ENCODE measurements at regions not wholly inside any gene's neighbourhood (a gene's known extent, or its start where the extent isn't known, plus 50 kb on each side); places are given as distances from the start of the nearest gene placed in this dataset.

DNA sequence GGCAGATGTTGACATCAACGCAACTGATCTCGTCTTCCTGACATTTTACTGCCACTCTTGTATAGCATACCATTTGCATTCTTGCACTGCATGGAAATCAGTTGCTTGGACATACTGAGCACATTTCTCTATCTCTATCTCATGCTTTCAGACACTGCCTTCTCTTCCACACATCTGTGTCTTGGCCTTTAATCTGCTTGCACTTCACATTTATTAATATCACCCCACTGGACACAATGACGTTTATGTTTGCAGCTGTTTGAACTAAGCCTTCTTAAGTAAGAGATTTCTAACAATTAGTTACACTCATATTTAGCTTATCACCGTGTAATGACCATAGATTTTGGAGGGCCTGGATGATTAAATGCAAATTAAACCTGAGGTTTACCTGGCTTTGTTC, 229.8 kb upstream of the CDH19 start:
- no peak for DNase-seq

DNA sequence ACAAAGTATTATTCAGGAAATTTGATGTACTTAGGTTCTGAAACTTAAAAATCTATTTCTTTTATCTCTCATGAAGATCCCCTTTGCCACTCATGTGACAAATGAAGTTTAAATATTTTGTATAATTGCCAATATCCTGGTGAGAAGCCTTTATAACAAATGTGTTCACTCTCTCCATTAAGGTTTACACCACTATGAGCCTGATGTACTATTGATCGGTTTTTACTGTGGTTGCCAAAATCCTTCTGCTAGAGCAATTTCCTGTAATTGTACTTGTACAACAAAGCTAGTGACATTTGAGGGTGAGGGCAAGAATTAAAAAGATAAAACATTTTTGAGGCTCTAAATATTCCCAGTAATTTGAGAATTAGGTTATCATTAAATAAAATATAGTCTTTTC, 222.3 kb upstream of the CDH19 start:
- no peak for DNase-seq

DNA sequence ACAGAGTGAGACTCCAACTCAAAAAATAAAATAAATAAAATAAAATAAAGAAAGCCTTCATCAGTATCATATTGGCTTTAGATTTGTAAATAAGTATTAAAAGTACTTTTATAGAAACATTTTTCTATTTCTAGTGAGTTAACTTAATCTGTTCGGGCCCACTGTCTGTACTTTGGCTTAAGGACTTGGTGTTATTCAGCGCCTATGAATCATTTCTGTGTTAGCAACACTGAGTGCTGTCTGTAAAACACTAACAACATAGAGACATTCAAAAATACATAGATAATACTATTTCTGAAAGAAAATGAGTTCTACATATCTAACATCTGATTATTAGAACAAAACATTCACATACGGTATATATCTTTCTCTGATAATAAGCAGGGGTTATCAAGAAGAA, 221.5 kb upstream of the CDH19 start:
- DNase-seq, result no peak

- DNase-seq, result no peak
These were observed 215.3 kb upstream of the CDH19 start for GRCh38 chr18:66819235-66819634.

- no peak for DNase-seq
These were observed 209.2 kb upstream of the CDH19 start for GRCh38 chr18:66813138-66813537.

DNA sequence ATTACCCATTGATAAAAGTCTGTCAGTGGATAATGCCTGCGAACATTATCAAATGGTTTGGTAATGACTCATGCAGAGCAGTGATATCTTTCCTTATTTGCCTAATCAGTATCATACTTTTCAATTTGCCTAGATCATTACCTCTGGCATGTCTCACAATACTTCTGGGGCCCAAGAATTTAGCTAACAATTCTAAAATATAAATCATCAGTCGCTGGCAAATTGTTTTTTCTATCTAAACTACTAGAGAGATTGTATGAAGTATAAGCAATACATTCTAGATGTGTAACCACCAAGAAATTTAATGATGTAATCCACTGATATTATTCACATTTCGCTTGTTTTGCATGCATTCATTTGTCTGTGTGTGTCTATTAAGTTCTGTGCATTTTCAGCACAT, 191.2 kb upstream of the CDH19 start:
- DNase-seq, result no peak

- peak; percentile 59 for DNase-seq
These were observed 188.6 kb upstream of the CDH19 start for GRCh38 chr18:66792466-66792865.

DNA sequence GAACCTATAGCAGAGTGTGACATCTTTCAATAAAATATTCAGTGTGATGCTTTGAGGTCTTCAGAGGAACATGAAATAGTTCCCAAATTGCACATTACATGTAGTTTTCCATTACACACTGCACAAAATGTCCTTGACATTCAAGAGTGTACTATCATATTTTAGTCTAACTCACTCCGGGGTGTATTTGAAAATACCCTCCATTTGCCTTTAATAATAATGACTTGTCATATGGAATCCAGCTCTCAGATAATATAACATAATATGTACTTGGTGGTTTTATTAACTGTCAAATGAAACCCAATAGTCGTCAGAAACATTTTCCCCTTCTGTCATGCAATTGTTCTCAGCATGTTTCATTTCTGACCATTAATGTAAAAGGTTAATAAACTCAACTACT, 176.7 kb upstream of the CDH19 start:
- DNase-seq, result no peak

GRCh38 chr18:66778048-66778447, 174.2 kb upstream of the CDH19 start:
- no peak for DNase-seq

DNA sequence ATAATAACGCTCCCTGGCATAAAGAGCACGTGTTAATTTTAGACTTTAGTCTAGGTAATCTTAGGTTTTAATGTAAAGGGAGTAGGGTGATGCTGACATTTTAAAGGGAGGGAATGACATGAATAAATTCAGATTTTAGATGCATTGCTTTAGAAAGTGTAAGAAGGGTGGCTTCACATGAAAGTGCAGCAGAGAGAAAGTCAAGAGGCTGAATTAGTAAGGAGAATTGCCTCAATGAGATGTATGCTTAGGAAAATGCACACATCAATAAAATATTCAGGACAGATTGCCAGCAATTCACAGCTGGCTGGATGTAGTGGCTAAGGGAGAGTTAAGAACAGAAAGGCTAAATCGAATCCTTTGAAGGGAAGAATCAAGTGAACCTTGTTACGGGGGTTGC, 165.5 kb upstream of the CDH19 start:
- no peak for DNase-seq

DNA sequence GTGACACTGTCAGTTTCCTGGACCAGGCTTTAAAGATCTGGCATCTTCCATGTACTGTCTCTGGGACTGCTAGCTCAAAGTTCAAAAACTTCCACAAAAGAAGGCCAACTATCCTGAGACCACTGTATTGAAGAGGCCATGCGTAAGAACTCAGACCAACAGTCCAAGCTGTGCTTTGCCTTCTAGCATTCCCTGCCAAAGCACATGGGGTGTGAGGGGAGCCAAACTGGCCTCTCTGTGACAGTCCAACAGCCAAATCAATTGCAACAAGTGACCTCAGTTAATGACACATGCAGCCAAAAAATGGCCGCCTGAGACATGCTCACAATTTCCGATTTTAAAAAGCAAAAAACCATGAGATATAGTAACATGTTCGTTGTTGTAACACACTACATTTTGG, 160.3 kb upstream of the CDH19 start:
- DNase-seq, result no peak

GRCh38 chr18:66761166-66761565, 157.3 kb upstream of the CDH19 start:
- DNase-seq, result no peak

DNA sequence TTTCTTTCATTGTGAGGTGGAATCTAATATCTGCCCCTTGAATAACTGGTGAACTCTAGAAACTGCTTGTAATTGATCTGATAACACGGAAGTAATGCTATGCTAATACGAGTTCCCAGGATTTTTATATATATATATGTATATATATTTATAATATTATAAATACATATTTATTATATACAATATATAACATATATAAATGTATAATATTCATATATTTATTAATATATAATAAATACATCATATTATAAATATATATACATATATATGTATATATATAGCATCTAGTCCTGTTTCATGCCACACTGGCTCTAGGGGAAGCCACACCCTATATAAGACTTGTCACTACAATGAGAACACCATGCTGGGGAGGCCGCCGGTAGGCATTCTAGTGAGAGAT, 156.7 kb upstream of the CDH19 start:
- DNase-seq, result no peak

DNA sequence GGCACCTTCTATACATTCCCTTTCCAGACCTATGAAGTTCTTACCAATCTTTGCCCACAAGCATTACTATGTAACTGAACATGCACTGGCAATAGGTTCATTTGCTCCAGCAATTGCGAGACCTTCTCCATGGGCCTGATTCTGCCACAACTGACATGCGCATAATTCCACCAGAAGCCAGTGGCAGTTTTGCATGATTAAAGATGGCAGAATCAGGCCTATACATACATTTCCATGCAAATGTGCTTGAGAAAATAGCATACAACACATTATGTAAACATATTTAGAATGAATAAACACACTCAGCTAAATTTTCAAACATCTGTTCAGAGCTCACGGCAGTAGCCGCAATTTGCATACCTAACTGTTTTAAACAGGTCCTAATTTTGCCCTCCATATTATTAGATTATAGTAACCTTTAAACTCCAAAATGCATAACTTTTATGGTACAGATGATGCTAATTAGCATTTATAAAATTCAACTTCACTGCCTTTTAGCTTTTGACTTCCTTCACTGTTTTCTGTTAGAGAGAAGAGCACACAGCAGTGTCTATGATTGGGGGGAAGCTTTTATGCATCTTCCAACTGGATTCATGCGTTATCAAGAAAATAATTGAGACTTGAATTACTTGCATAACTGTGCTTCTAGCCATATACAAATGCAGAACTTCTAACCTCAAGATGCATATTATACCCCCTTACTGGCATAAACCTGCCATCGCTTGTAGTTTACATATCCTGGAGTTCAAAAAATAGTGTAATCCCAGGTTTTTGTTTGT, 155.3 kb upstream of the CDH19 start:
- no peak for DNase-seq

DNA sequence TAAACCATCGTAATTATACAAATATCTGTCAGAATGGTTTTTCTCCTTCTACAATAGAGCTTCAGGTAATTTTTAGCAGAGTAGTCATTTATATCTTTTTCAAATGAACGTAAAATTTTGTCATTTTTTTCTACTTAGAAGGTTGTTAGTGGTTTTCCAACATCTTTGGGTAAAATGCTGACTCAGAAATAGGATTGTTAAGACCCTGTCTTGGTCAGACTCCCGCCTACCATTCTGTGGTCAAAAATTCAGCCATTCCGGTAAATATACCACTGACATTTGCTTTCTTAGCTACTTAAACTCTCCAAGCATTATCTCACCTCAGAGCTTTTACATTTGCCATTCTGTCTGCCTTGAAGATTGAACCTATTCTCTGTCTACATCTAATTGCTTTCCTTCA, 154.1 kb upstream of the CDH19 start:
- no peak for DNase-seq

GRCh38 chr18:66754335-66754734, 150.4 kb upstream of the CDH19 start:
- DNase-seq, result no peak

GRCh38 chr18:66752733-66753132, 148.8 kb upstream of the CDH19 start:
- DNase-seq, result no peak

- DNase-seq, result peak; percentile 35
These were observed 145.7 kb upstream of the CDH19 start for GRCh38 chr18:66749481-66750035.

- DNase-seq, result peak; percentile 8
These were observed 145.1 kb upstream of the CDH19 start for GRCh38 chr18:66749030-66749429.

GRCh38 chr18:66742832-66743231, 138.9 kb upstream of the CDH19 start:
- DNase-seq, result no peak

- no peak for DNase-seq
These were observed 132.0 kb upstream of the CDH19 start for GRCh38 chr18:66735933-66736332.

- no peak for DNase-seq
These were observed 130.6 kb upstream of the CDH19 start for GRCh38 chr18:66734451-66734850.

DNA sequence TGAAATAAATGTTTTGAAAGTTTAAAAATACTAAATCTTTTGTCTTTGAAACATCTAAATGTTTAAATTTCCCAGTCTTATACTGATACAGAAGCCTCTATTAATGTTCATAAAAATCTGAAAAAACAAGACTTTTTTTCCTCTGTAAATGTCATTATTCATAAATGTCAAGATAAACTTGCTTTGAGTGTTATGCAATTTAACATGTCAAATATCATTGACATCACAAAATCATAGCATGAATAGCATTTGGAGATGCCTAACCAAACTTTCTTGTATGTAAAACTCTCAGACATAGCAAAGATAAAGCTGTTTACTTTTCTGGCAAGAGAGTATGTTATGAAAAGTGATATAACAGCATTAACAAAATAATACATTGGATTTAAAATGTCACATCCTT, 128.0 kb upstream of the CDH19 start:
- no peak for DNase-seq

GRCh38 chr18:66729442-66730239, 125.8 kb upstream of the CDH19 start:
- DNase-seq, result no peak
